CD4-positive, alpha-beta T cell treated with Interleukin-6 for 4 hours (primary cell): ENCODE measurements at regions not wholly inside any gene's neighbourhood (a gene's known extent, or its start where the extent isn't known, plus 50 kb on each side); places are given as distances from the start of the nearest gene placed in this dataset.

ENCODE experiments used
- DNase-seq: peaks from one replicate; pipeline ENCODE4 v3.0.0-alpha.2; 2020; ENCODE audit warnings: mixed read lengths

- DNase-seq, result no peak
Measured at GRCh38 chr2:111633189-111633588, 250.8 kb downstream of the ANAPC1 start.

- no peak for DNase-seq
Measured at GRCh38 chr2:111633643-111634042, 250.3 kb downstream of the ANAPC1 start.

GRCh38 chr2:111634050-111634794 lies 249.8 kb downstream of the ANAPC1 start:
- no peak for DNase-seq

GRCh38 chr2:111634995-111635538 lies 248.9 kb downstream of the ANAPC1 start:
- no peak for DNase-seq

GRCh38 chr2:111636905-111637304 lies 247.1 kb downstream of the ANAPC1 start:
- DNase-seq, result no peak

GRCh38 chr2:111638274-111638877 lies 245.6 kb downstream of the ANAPC1 start:
- DNase-seq, result no peak

- DNase-seq, result no peak
Measured at GRCh38 chr2:111640480-111640879, 243.5 kb downstream of the ANAPC1 start.

GRCh38 chr2:111642586-111643327 lies 241.2 kb downstream of the ANAPC1 start:
- no peak for DNase-seq

GRCh38 chr2:111643759-111644158 lies 240.2 kb downstream of the ANAPC1 start:
- no peak for DNase-seq

GRCh38 chr2:111647359-111647758 lies 236.6 kb downstream of the ANAPC1 start:
- no peak for DNase-seq

- DNase-seq, result no peak
Measured at GRCh38 chr2:111652038-111652437, 232.0 kb downstream of the ANAPC1 start.

GRCh38 chr2:111652681-111653080 lies 231.3 kb downstream of the ANAPC1 start:
- no peak for DNase-seq

- no peak for DNase-seq
Measured at GRCh38 chr2:111653103-111653624, 230.8 kb downstream of the ANAPC1 start.

- DNase-seq, result no peak
Measured at GRCh38 chr2:111653913-111654312, 230.1 kb downstream of the ANAPC1 start.

GRCh38 chr2:111654829-111655228 lies 229.2 kb downstream of the ANAPC1 start:
- DNase-seq, result no peak

- DNase-seq, result no peak
Measured at GRCh38 chr2:111656436-111656835, 227.6 kb downstream of the ANAPC1 start.

- no peak for DNase-seq
Measured at GRCh38 chr2:111656894-111657293, 227.1 kb downstream of the ANAPC1 start.

- DNase-seq, result no peak
Measured at GRCh38 chr2:111657351-111657975, 226.5 kb downstream of the ANAPC1 start.

GRCh38 chr2:111659361-111660333 lies 224.3 kb downstream of the ANAPC1 start:
- DNase-seq, result no peak

- no peak for DNase-seq
Measured at GRCh38 chr2:111660811-111661210, 223.2 kb downstream of the ANAPC1 start.

GRCh38 chr2:111661286-111661940 lies 222.6 kb downstream of the ANAPC1 start:
- DNase-seq, result no peak
